HG02588 (cell line): ENCODE measurements at regions not wholly inside any gene's neighbourhood (a gene's known extent, or its start where the extent isn't known, plus 50 kb on each side); places are given as distances from the start of the nearest gene placed in this dataset.

Experiments
- ATAC-seq: cut with Tn5 transposase; IDR thresholded peaks from one replicate; pipeline ENCODE4 v1.9.1; 2021; ENCODE audit warnings: mild to moderate bottlenecking, moderate library complexity; ENCODE audit not compliant: unreplicated experiment

GRCh38 chr7:19448091-19448490, 260.7 kb downstream of the POLR1F start:
- ATAC-seq, result no peak

- no peak for ATAC-seq
Observed at GRCh38 chr7:19442016-19442785, 266.6 kb downstream of the POLR1F start.

- ATAC-seq, result no peak
Observed at GRCh38 chr7:19439517-19439916, 269.3 kb downstream of the POLR1F start.

GRCh38 chr7:19437446-19437845, 271.4 kb downstream of the POLR1F start:
- no peak for ATAC-seq

GRCh38 chr7:19427944-19428343, 280.9 kb downstream of the POLR1F start:
- ATAC-seq, result no peak

GRCh38 chr7:19421861-19422260, 276.6 kb upstream of the FERD3L start:
- ATAC-seq, result no peak

GRCh38 chr7:19417231-19417630, 272.0 kb upstream of the FERD3L start:
- no peak for ATAC-seq

- no peak for ATAC-seq
Observed at GRCh38 chr7:19415123-19415522, 269.9 kb upstream of the FERD3L start.

- ATAC-seq, result no peak
Observed at GRCh38 chr7:19413443-19413965, 268.3 kb upstream of the FERD3L start.

- no peak for ATAC-seq
Observed at GRCh38 chr7:19410691-19411090, 265.5 kb upstream of the FERD3L start.

GRCh38 chr7:19410106-19410505, 264.9 kb upstream of the FERD3L start:
- ATAC-seq, result no peak

GRCh38 chr7:19408706-19409220, 263.5 kb upstream of the FERD3L start:
- no peak for ATAC-seq

- no peak for ATAC-seq
Observed at GRCh38 chr7:19407270-19407669, 262.0 kb upstream of the FERD3L start.

- ATAC-seq, result no peak
Observed at GRCh38 chr7:19405541-19405940, 260.3 kb upstream of the FERD3L start.

- no peak for ATAC-seq
Observed at GRCh38 chr7:19404912-19405329, 259.7 kb upstream of the FERD3L start.

GRCh38 chr7:19403691-19404090, 258.5 kb upstream of the FERD3L start:
- ATAC-seq, result no peak

GRCh38 chr7:19401461-19401860, 256.2 kb upstream of the FERD3L start:
- ATAC-seq, result no peak

- no peak for ATAC-seq
Observed at GRCh38 chr7:19400758-19401254, 255.6 kb upstream of the FERD3L start.

- ATAC-seq, result peak; percentile 85
Observed at GRCh38 chr7:19397911-19398310, 252.7 kb upstream of the FERD3L start.

- ATAC-seq, result no peak
Observed at GRCh38 chr7:19392246-19392645, 247.0 kb upstream of the FERD3L start.

GRCh38 chr7:19390795-19391194, 245.6 kb upstream of the FERD3L start:
- no peak for ATAC-seq

GRCh38 chr7:19381321-19381720, 236.1 kb upstream of the FERD3L start:
- ATAC-seq, result no peak
